Gastroesophageal sphincter (tissue), 3 donors: ENCODE measurements at regions not wholly inside any gene's neighbourhood (a gene's known extent, or its start where the extent isn't known, plus 50 kb on each side); places are given as distances from the start of the nearest gene placed in this dataset.

Experiments used
- CTCF ChIP-seq, 4 experiments: fragments of 200-600 bp in 2 of 4; fragments of 450-650 bp in 2 of 4; sonication (generic) in 1 of 4; IDR thresholded peaks; one replicate each; pipeline ENCODE4 v1.5.1; 2017 to 2019; ENCODE audit warnings: antibody characterized with exemption in 4 of 4, mild to moderate bottlenecking in 2 of 4, moderate library complexity in 2 of 4
- POLR2A ChIP-seq, 2 donors: fragments of 450-650 bp; IDR thresholded peaks; one replicate each; pipeline ENCODE4 v1.6.1; 2017; ENCODE audit warnings: antibody characterized with exemption in 2 of 2, mild to moderate bottlenecking in 2 of 2, moderate library complexity in 1 of 2
- POLR2AphosphoS5 ChIP-seq: sonication (generic); formaldehyde crosslinking; IDR thresholded peaks from one replicate; pipeline ENCODE4 v1.6.1; 2017; ENCODE audit warnings: antibody characterized with exemption

GRCh38 chr4:57191523-57192034 lies 81.4 kb upstream of the IGFBP7 start:
- TF ChIP-seq CTCF (IDR thresholded peaks at IDR 0.05) (no peak), POLR2AphosphoS5 (no peak), POLR2A (IDR thresholded peaks at IDR 0.05) (no peak)
